ENCODE measurements at regions not wholly inside any gene's neighbourhood (a gene's known extent, or its start where the extent isn't known, plus 50 kb on each side); places are given as distances from the start of the nearest gene placed in this dataset.

DNA sequence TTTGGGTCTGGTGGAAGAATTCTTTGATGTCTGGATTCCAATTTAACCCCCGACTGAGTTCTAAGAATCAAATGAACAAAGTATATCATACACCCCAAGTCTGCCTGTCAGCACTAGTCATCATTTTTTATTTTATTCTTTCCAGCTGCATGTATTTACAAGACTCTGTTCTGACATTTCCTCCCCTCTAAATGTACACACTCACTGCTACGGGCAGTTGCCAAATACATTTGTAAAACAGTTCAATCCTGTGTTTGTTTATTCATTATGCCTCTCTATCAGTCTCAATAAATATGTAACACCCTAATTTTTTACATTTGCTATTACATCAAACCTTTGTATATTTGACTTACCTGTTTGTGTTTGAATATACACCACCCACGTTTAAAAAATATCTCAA lies 422.3 kb upstream of the PSMD7 start:
- intact Hi-C loops (cut with DNase I) = loop anchor here in 1 of 2 donors (10.0 kb wide), 1 partner anchor 1750 kb away; no protein-coding TSS in a partner anchor
- TF ChIP-seq, protein P1, sequence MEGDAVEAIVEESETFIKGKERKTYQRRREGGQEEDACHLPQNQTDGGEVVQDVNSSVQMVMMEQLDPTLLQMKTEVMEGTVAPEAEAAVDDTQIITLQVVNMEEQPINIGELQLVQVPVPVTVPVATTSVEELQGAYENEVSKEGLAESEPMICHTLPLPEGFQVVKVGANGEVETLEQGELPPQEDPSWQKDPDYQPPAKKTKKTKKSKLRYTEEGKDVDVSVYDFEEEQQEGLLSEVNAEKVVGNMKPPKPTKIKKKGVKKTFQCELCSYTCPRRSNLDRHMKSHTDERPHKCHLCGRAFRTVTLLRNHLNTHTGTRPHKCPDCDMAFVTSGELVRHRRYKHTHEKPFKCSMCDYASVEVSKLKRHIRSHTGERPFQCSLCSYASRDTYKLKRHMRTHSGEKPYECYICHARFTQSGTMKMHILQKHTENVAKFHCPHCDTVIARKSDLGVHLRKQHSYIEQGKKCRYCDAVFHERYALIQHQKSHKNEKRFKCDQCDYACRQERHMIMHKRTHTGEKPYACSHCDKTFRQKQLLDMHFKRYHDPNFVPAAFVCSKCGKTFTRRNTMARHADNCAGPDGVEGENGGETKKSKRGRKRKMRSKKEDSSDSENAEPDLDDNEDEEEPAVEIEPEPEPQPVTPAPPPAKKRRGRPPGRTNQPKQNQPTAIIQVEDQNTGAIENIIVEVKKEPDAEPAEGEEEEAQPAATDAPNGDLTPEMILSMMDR (IDR thresholded peaks at IDR 0.05) = no peak
- H3K9me3 ChIP-seq = no peaks in the 10 kb centered on the region
- H3K27me3 ChIP-seq (ENCODE audit: insufficient read depth in 3 of 3, low read length in 2 of 3) = no peaks in the 10 kb centered on the region
- no peak for ATAC-seq
- no peak overlapping the region for H3K4me3 ChIP-seq
- H3K4me1 ChIP-seq = no peaks in the 10 kb centered on the region
- H3K27ac ChIP-seq = no peak overlapping the region
- no peaks in the 10 kb centered on the region for H3K36me3 ChIP-seq (ENCODE audit: insufficient read depth in 1 of 2, low read depth in 1 of 2)
- WGBS, 3 donors = 36 to 45% (median 41%) methylated on average over 3 of the region's 3 CpGs
- DNase-seq = no peak

DNA sequence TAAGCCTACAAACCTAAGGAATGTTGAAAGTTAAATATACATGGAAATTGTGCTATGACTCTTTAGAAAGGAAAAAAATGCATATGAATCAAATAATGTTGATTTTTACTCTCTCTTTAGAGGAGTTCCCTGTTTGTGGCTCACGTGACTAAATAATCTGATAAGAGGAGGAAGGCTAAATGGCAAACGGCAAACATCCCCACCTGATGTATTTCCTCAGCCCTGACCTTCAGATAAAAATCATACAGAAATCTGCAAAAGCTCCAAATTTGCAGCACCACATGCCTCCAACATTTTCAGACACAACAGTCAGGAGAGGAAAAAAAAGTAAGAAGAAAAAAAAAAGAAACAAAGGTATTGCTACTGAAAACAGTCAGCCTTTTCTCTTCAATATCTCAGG lies 423.0 kb upstream of the PSMD7 start:
- TF ChIP-seq, protein P1 (IDR thresholded peaks at IDR 0.05) = no peak
- Histone ChIP-seq H3K4me3 (no peak overlapping the region), H3K27ac (no peak overlapping the region), H3K4me1 (no peaks in the 10 kb centered on the region), H3K36me3 (ENCODE audit: insufficient read depth in 1 of 2, low read depth in 1 of 2) (no peaks in the 10 kb centered on the region), H3K27me3 (ENCODE audit: insufficient read depth in 3 of 3, low read length in 2 of 3) (no peaks in the 10 kb centered on the region), H3K9me3 (no peaks in the 10 kb centered on the region)
- DNase-seq (no peak), ATAC-seq (no peak)
- 42 to 51% (median 47%) methylated on average over 2 of the region's 2 CpGs for WGBS, 3 donors
- intact Hi-C loops (cut with DNase I) = loop anchor here in 1 of 2 donors (10.0 kb wide), 1 partner anchor 1749 kb away; no protein-coding TSS in a partner anchor

- Histone ChIP-seq H3K27me3 (ENCODE audit: insufficient read depth in 3 of 3, low read length in 2 of 3) (no peaks in the 10 kb centered on the region), H3K9me3 (no peaks in the 10 kb centered on the region), H3K4me3 (no peak overlapping the region), H3K4me1 (no peaks in the 10 kb centered on the region), H3K36me3 (ENCODE audit: insufficient read depth in 1 of 2, low read depth in 1 of 2) (no peaks in the 10 kb centered on the region), H3K27ac (no peak overlapping the region)
- TF ChIP-seq, protein P1 (IDR thresholded peaks at IDR 0.05) = no peak
- intact Hi-C loops (cut with DNase I) = loop anchor here in 1 of 2 donors (10.0 kb wide), 1 partner anchor 1748 kb away; no protein-coding TSS in a partner anchor
- 96% methylated on average over 3 of the region's 8 CpGs; no CpG with 5 or more reads in 2 of the 3 donors for WGBS, 3 donors
- no peak for ATAC-seq
- DNase-seq = no peak
Observed at GRCh38 chr16:73872856-73873255, 423.8 kb upstream of the PSMD7 start.

GRCh38 chr16:73871088-73871733 lies 425.4 kb upstream of the PSMD7 start:
- ATAC-seq (no peak), DNase-seq (no peak)
- intact Hi-C loops (cut with DNase I) = loop anchor here in 1 of 2 donors (10.0 kb wide), 1 partner anchor 1746 kb away; no protein-coding TSS in a partner anchor
- Histone ChIP-seq H3K4me1 (no peaks in the 10 kb centered on the region), H3K4me3 (no peak overlapping the region), H3K36me3 (ENCODE audit: insufficient read depth in 1 of 2, low read depth in 1 of 2) (no peaks in the 10 kb centered on the region), H3K9me3 (no peaks in the 10 kb centered on the region), H3K27ac (no peak overlapping the region), H3K27me3 (ENCODE audit: insufficient read depth in 3 of 3, low read length in 2 of 3) (no peaks in the 10 kb centered on the region)
- TF ChIP-seq, protein P1 (IDR thresholded peaks at IDR 0.05) = no peak
- whole genome bisulfite sequencing, 3 donors = 73 to 77% (median 74%) methylated on average over 6 of the region's 6 CpGs

DNA sequence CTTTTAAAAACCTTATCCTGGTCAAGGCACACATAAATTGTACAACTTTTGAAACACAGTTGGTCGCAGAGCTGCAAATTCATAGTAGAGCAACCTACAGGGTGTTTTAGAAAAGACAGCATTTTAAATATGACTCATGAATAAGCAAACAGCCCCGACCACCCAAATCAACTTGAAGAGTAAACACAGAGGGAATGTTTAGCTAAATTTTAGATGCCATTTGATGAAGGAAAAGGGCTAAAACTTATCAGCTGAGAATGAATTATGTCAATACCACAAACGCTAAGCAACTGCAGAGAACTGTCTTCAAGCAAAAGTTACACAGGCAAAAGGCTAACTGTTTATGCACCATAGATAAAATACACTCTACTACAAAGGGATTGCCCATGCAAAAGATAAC lies 427.5 kb upstream of the PSMD7 start:
- TF ChIP-seq, protein P1 (IDR thresholded peaks at IDR 0.05) = no peak
- ATAC-seq (no peak), DNase-seq (no peak)
- intact Hi-C loops (cut with DNase I) = no loop called here
- Histone ChIP-seq H3K27ac (no peak overlapping the region), H3K27me3 (ENCODE audit: insufficient read depth in 3 of 3, low read length in 2 of 3) (no peaks in the 10 kb centered on the region), H3K36me3 (ENCODE audit: insufficient read depth in 1 of 2, low read depth in 1 of 2) (no peaks in the 10 kb centered on the region), H3K4me3 (no peak overlapping the region), H3K9me3 (no peaks in the 10 kb centered on the region), H3K4me1 (no peaks in the 10 kb centered on the region)
- WGBS, 3 donors = 79 to 86% (median 80%) methylated on average over 3 of the region's 3 CpGs

Data from psoas muscle (tissue), 7 donors.